Endothelial cell of umbilical vein (primary cell): ENCODE measurements at regions not wholly inside any gene's neighbourhood (a gene's known extent, or its start where the extent isn't known, plus 50 kb on each side); places are given as distances from the start of the nearest gene placed in this dataset.
A peak's percentile ranks its signal among the peaks of the same experiment; 100 is the strongest.

Experiments
- BruUV-seq: library from RNA; stranded (reverse); fragments of 400-500 nt; replicated peaks from 2 replicates; lab custom pipeline; 2021; lab: Mats Ljungman, UMichigan
- CTCF ChIA-PET: fragments of 300-600, 350-600 bp; sonication (Branson Sonifier 250); formaldehyde crosslinking; loops from one replicate; lab custom pipeline; 2021; ENCODE audit warnings: antibody characterized with exemption, inconsistent platforms; lab: Charles Lee
- POLR2A ChIA-PET: fragments of 300-600, 350-600 bp; sonication (Branson Sonifier 250); formaldehyde crosslinking; loops from one replicate; lab custom pipeline; 2021; ENCODE audit warnings: antibody characterized with exemption, inconsistent platforms; lab: Charles Lee
- DNase-seq: peaks from one replicate; pipeline ENCODE4 v3.0.0-alpha.2; 2011; ENCODE audit warnings: low read depth, low spot score
- FAIRE-seq: peaks from 2 replicates; lab custom pipeline; 2011; peaks lifted over from hg19 to GRCh38; lab: Jason Lieb, UNC
- H2AFZ ChIP-seq: 2 replicates; pipeline ENCODE4 v1.6.0; 2012; ENCODE audit warnings: low read depth, low read length, control low read depth, inconsistent platforms
- H3K27ac ChIP-seq: 2 replicates; pipeline ENCODE4 v1.5.1; 2011; ENCODE audit warnings: low read depth, mild to moderate bottlenecking, control low read depth, low read length, moderate library complexity; ENCODE audit not compliant: insufficient read depth
- H3K27me3 ChIP-seq, 2 experiments: 2 replicates each; pipeline versions ENCODE4 v1.6.0 to v1.6.1; 2011; ENCODE audit warnings: low read length in 2 of 2, mixed read lengths in 1 of 2; ENCODE audit not compliant: control insufficient read depth in 2 of 2, insufficient read depth in 2 of 2
- H3K36me3 ChIP-seq, 2 experiments: 2 replicates in 1 of 2; 3 replicates in 1 of 2; pipeline ENCODE4 v1.5.1; 2011; ENCODE audit warnings: low read length in 2 of 2, mild to moderate bottlenecking in 1 of 2, moderate library complexity in 1 of 2; ENCODE audit not compliant: control insufficient read depth in 2 of 2, insufficient read depth in 2 of 2; ENCODE audit errors: extremely low read depth in 1 of 2
- H3K4me1 ChIP-seq: 3 replicates; pipeline ENCODE4 v1.5.1; 2011; ENCODE audit warnings: mild to moderate bottlenecking, low read length; ENCODE audit not compliant: control insufficient read depth, insufficient read depth; ENCODE audit errors: extremely low read depth
- H3K4me2 ChIP-seq: 2 replicates; pipeline ENCODE4 v1.6.1; 2011; ENCODE audit warnings: low read length, control low read depth, mixed read lengths; ENCODE audit not compliant: insufficient read depth
- H3K4me3 ChIP-seq, 3 experiments: fragments of 200-600 bp in 1 of 3; sonication (generic), shearing (Covaris generic) in 1 of 3; replicated peaks in 1 of 3; 2 replicates each; pipeline ENCODE4 v1.5.1; 2011 to 2016; ENCODE audit warnings: control low read depth in 3 of 3, low read length in 3 of 3, mild to moderate bottlenecking in 2 of 3, inconsistent platforms in 1 of 3, low read depth in 1 of 3, moderate library complexity in 1 of 3; ENCODE audit not compliant: insufficient read depth in 1 of 3
- H3K79me2 ChIP-seq: 2 replicates; pipeline ENCODE4 v1.6.0; 2012; ENCODE audit warnings: low read length, inconsistent platforms; ENCODE audit not compliant: control insufficient read depth, insufficient read depth
- H3K9ac ChIP-seq: replicated peaks from 2 replicates; pipeline ENCODE3; 2011; ENCODE audit warnings: low read length, control low read depth; ENCODE audit not compliant: insufficient read depth; ENCODE audit errors: extremely low read depth
- H3K9me1 ChIP-seq: replicated peaks from 3 replicates; pipeline ENCODE4 v1.6.0; 2011; ENCODE audit warnings: mild to moderate bottlenecking, low read length; ENCODE audit not compliant: control insufficient read depth, insufficient read depth; ENCODE audit errors: extremely low read depth
- H3K9me3 ChIP-seq: replicated peaks from 2 replicates; pipeline ENCODE4 v1.5.1; 2012; ENCODE audit warnings: low read length, inconsistent platforms; ENCODE audit not compliant: control insufficient read depth, insufficient read depth
- H4K20me1 ChIP-seq: replicated peaks from 2 replicates; pipeline ENCODE3; 2011; ENCODE audit warnings: mild to moderate bottlenecking, low read length; ENCODE audit not compliant: control insufficient read depth, insufficient read depth; ENCODE audit errors: extremely low read depth
- CTCF ChIP-seq, 2 donors: IDR thresholded peaks; 1 replicate in 1 of 2; 2 replicates in 1 of 2; pipeline ENCODE4 v1.5.1; 2011; ENCODE audit warnings: low read length in 2 of 2, mild to moderate bottlenecking in 2 of 2, moderate library complexity in 2 of 2, control low read depth in 1 of 2, inconsistent platforms in 1 of 2, low read depth in 1 of 2; ENCODE audit not compliant: insufficient read depth in 1 of 2; ENCODE audit errors: extremely low read depth in 1 of 2
- EZH2 ChIP-seq: IDR thresholded peaks from 2 replicates; pipeline ENCODE4 v1.6.1; 2012; ENCODE audit warnings: borderline replicate concordance, low read depth, mild to moderate bottlenecking, moderate library complexity, low read length, inconsistent platforms; ENCODE audit not compliant: severe bottlenecking
- FOS ChIP-seq: IDR thresholded peaks from 2 replicates; pipeline ENCODE4 v1.6.1; 2011; ENCODE audit warnings: mild to moderate bottlenecking, low read length, moderate library complexity, borderline replicate concordance; ENCODE audit not compliant: insufficient read depth
- GATA2 ChIP-seq: IDR thresholded peaks from 2 replicates; pipeline ENCODE4 v1.7.0; 2011; ENCODE audit warnings: low read depth, mild to moderate bottlenecking, moderate library complexity, mixed read lengths, low read length; ENCODE audit not compliant: insufficient read length, insufficient read depth
- JUN ChIP-seq: IDR thresholded peaks from 2 replicates; pipeline ENCODE4 v1.6.1; 2011; ENCODE audit warnings: borderline replicate concordance, low read depth; ENCODE audit not compliant: insufficient read length, insufficient read depth
- MAX ChIP-seq: IDR thresholded peaks from 2 replicates; pipeline ENCODE4 v1.6.1; 2011; ENCODE audit not compliant: insufficient read depth, insufficient read length
- MYC ChIP-seq: IDR thresholded peaks from one replicate; pipeline ENCODE4 v1.6.1; 2011; ENCODE audit warnings: mild to moderate bottlenecking, low read depth, low read length
- POLR2A ChIP-seq: IDR thresholded peaks from 2 replicates; pipeline ENCODE4 v1.6.1; 2012; ENCODE audit warnings: low read depth, mild to moderate bottlenecking, control low read depth, low read length
- POLR2AphosphoS5 ChIP-seq: IDR thresholded peaks from 2 replicates; pipeline ENCODE4 v1.6.1; 2012; ENCODE audit warnings: low read depth, mild to moderate bottlenecking, control low read depth, low read length, moderate library complexity; ENCODE audit not compliant: insufficient read depth
- dilution Hi-C: fragments of 300-500 bp; cut with MboI; formaldehyde crosslinking; loops from one replicate; pipeline ENCODE4 v1.15.0; 2019; ENCODE audit warnings: low sequenced_read_pairs; ENCODE audit not compliant: extremely low pct_ligation_motif_present
- intact Hi-C: fragments of 100-400 bp; cut with micrococcal nuclease; formaldehyde crosslinking; loops from one replicate; pipeline ENCODE4 v1.10.0; 2022

- FAIRE-seq (peak; percentile 42), DNase-seq (no peak)
- Histone ChIP-seq H3K9me3 (no peaks in the 10 kb centered on the region), H3K36me3 (no peaks in the 10 kb centered on the region), H4K20me1 (no peaks in the 10 kb centered on the region), H3K4me3 (no peak overlapping the region), H3K9ac (no peak overlapping the region), H3K4me2 (no peak overlapping the region), H3K9me1 (no peaks in the 10 kb centered on the region), H3K27ac (no peak overlapping the region), H3K79me2 (no peaks in the 10 kb centered on the region), H3K27me3 (no peaks in the 10 kb centered on the region), H2AFZ (no peak overlapping the region), H3K4me1 (no peaks in the 10 kb centered on the region)
- ChIA-PET POLR2A (no interaction called here), CTCF (interaction anchor here (1.3 to 2.6 kb wide), 2 partner anchors 9 to 947 kb away, joined by 4 to 18 read pairs; no protein-coding TSS in a partner anchor)
- dilution Hi-C loops: no loop called here
- TF ChIP-seq CTCF (IDR thresholded peaks at IDR 0.05; ENCODE audit: extremely low read depth in 1 of 2, insufficient read depth in 1 of 2, low read depth in 1 of 2, low read length in 2 of 2) (no peak), MYC (no peak), GATA2 (no peak), EZH2 (no peak), POLR2A (no peak), JUN (no peak), FOS (no peak), MAX (no peak), POLR2AphosphoS5 (no peak)
- intact Hi-C loops: loop anchor here (10.0 kb wide), 1 partner anchor 1835 kb away; no protein-coding TSS in a partner anchor
- BruUV-seq: no TSS peak
Measured at GRCh38 chr1:244289991-244290785, 161.5 kb downstream of the ADSS2 start.
